ENCODE measurements at regions not wholly inside any gene's neighbourhood (a gene's known extent, or its start where the extent isn't known, plus 50 kb on each side); places are given as distances from the start of the nearest gene placed in this dataset.

DNA sequence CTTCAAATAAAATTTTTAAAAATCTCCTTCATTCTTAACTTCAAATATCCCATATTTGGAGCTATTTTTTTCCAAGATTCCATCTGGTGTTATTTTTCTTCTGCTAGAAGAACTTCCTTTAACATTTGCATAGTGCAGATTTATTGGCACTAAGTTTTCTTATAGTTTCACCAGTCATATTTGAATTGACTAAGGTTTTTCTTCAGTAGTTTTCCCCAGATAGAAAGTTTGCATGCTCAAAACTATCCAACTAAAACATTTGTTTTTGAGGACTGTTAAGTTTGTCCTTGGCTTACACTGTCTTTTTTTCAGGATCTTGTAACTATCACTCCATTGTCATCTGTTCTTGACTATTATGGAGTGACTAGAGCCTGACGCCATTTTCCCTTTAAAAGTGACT is 606.7 kb downstream of the TAF11L14 start:
- TF ChIP-seq, protein P1, sequence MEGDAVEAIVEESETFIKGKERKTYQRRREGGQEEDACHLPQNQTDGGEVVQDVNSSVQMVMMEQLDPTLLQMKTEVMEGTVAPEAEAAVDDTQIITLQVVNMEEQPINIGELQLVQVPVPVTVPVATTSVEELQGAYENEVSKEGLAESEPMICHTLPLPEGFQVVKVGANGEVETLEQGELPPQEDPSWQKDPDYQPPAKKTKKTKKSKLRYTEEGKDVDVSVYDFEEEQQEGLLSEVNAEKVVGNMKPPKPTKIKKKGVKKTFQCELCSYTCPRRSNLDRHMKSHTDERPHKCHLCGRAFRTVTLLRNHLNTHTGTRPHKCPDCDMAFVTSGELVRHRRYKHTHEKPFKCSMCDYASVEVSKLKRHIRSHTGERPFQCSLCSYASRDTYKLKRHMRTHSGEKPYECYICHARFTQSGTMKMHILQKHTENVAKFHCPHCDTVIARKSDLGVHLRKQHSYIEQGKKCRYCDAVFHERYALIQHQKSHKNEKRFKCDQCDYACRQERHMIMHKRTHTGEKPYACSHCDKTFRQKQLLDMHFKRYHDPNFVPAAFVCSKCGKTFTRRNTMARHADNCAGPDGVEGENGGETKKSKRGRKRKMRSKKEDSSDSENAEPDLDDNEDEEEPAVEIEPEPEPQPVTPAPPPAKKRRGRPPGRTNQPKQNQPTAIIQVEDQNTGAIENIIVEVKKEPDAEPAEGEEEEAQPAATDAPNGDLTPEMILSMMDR (conservative IDR thresholded peaks at IDR 0.05; ENCODE audit: low read depth, low read length) = no peak
- no peak overlapping the region for H3K4me3 ChIP-seq (IDR thresholded peaks at IDR 0.05; ENCODE audit: insufficient read depth, low read depth, low read length)

DNA sequence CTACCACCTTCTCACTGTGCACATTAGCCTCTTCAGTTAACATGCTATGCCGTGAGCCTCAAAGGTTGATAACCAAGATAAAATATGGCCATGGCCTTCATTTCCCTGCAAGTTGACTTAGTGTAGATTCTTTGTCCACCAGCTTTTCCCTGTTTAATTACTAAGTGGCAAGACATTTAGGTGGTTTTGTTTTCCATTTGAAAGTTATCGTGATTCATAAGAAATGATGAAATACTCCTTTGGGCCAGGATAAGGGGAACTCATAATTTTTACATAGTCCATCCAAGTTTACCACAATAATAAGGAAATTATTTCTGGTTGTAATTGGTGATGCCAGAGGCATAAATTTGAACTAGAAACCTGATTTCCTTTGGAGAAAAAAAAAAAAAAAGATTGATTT is 609.6 kb downstream of the TAF11L14 start:
- TF ChIP-seq, protein P1 (conservative IDR thresholded peaks at IDR 0.05; ENCODE audit: low read depth, low read length) = no peak
- no peak overlapping the region for H3K27ac ChIP-seq
- H4K20me1 ChIP-seq (ENCODE audit: insufficient read depth) = no peaks in the 10 kb centered on the region
- no peak overlapping the region for H3K4me2 ChIP-seq
- H3K79me2 ChIP-seq (ENCODE audit: insufficient read depth, low read depth) = no peaks in the 10 kb centered on the region
- H3K4me1 ChIP-seq (ENCODE audit: low read depth, poor library complexity, severe bottlenecking) = no peaks in the 10 kb centered on the region
- no peaks in the 10 kb centered on the region for H3K36me3 ChIP-seq (ENCODE audit: insufficient read depth)
- H2AFZ ChIP-seq (ENCODE audit: low read depth) = no peak overlapping the region
- no peak overlapping the region for H3K4me3 ChIP-seq (IDR thresholded peaks at IDR 0.05; ENCODE audit: insufficient read depth, low read depth, low read length)
- H3K9ac ChIP-seq = no peak overlapping the region
- H3K27me3 ChIP-seq (ENCODE audit: insufficient read depth, low read depth) = no peaks in the 10 kb centered on the region

More for the DNA sequence above, 606.7 kb downstream of the TAF11L14 start:
- Histone ChIP-seq H3K9ac (no peak overlapping the region), H3K27me3 (ENCODE audit: insufficient read depth, low read depth) (no peaks in the 10 kb centered on the region), H2AFZ (ENCODE audit: low read depth) (no peak overlapping the region), H3K79me2 (ENCODE audit: insufficient read depth, low read depth) (no peaks in the 10 kb centered on the region), H3K4me1 (ENCODE audit: low read depth, poor library complexity, severe bottlenecking) (no peaks in the 10 kb centered on the region), H3K4me2 (no peak overlapping the region), H3K27ac (no peak overlapping the region), H4K20me1 (ENCODE audit: insufficient read depth) (no peaks in the 10 kb centered on the region), H3K36me3 (ENCODE audit: insufficient read depth) (no peaks in the 10 kb centered on the region)

DNA sequence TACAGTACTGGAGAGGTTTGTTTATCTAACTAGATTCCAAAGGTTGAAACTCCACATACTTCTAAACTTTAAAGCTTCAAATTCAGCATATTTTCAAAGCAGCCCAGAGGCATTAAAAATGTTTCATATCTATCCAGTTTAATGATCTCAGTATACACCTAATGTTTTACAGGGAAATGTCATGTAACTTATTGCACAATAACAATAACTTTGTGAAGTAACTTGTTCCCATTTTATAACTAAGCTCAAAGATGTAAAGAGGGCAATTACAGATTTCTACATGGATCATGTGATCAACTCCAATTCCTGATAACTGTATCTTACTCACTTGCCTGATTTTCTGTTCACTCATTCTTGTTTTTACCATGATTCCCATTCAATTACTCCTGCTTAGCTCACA is 610.0 kb downstream of the TAF11L14 start:
- H2AFZ ChIP-seq (ENCODE audit: low read depth) = no peak overlapping the region
- no peaks in the 10 kb centered on the region for H3K36me3 ChIP-seq (ENCODE audit: insufficient read depth)
- no peaks in the 10 kb centered on the region for H4K20me1 ChIP-seq (ENCODE audit: insufficient read depth)
- H3K4me3 ChIP-seq (IDR thresholded peaks at IDR 0.05; ENCODE audit: insufficient read depth, low read depth, low read length) = no peak overlapping the region
- H3K27me3 ChIP-seq (ENCODE audit: insufficient read depth, low read depth) = no peaks in the 10 kb centered on the region
- H3K9ac ChIP-seq = no peak overlapping the region
- no peak overlapping the region for H3K27ac ChIP-seq
- H3K4me1 ChIP-seq (ENCODE audit: low read depth, poor library complexity, severe bottlenecking) = no peaks in the 10 kb centered on the region
- no peak overlapping the region for H3K4me2 ChIP-seq
- TF ChIP-seq, protein P1 (conservative IDR thresholded peaks at IDR 0.05; ENCODE audit: low read depth, low read length) = no peak
- H3K79me2 ChIP-seq (ENCODE audit: insufficient read depth, low read depth) = no peaks in the 10 kb centered on the region

DNA sequence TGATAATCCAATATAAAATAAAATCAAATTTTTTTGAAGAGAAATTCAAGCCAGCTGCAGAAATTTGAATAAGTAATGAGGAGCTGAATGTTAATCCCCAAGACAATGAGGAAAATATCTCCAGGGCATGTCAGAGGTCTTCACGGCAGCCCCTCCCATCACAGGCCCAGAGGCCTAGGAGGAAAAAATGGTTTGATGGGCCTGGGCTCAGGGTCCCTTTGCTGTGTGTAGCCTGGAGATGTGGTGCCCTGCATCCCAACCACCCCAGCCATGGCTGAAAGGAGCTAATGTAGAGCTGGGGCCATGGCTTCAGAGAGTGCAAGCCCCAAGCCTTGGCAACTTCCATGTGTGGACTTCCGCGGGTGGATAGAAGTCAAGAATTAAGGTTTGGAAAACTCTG is 618.3 kb downstream of the TAF11L14 start:
- TF ChIP-seq, protein P1 (conservative IDR thresholded peaks at IDR 0.05; ENCODE audit: low read depth, low read length) = no peak
- no peaks in the 10 kb centered on the region for H3K27me3 ChIP-seq (ENCODE audit: insufficient read depth, low read depth)
- H3K36me3 ChIP-seq (ENCODE audit: insufficient read depth) = no peaks in the 10 kb centered on the region
- H3K4me3 ChIP-seq (IDR thresholded peaks at IDR 0.05; ENCODE audit: insufficient read depth, low read depth, low read length) = no peak overlapping the region
- H4K20me1 ChIP-seq (ENCODE audit: insufficient read depth) = no peaks in the 10 kb centered on the region
- no peaks in the 10 kb centered on the region for H3K79me2 ChIP-seq (ENCODE audit: insufficient read depth, low read depth)
- H3K27ac ChIP-seq = no peak overlapping the region
- no peak overlapping the region for H3K4me2 ChIP-seq
- H3K4me1 ChIP-seq (ENCODE audit: low read depth, poor library complexity, severe bottlenecking) = no peaks in the 10 kb centered on the region
- no peak overlapping the region for H3K9ac ChIP-seq
- no peak overlapping the region for H2AFZ ChIP-seq (ENCODE audit: low read depth)
